ENCODE measurements at regions not wholly inside any gene's neighbourhood (a gene's known extent, or its start where the extent isn't known, plus 50 kb on each side); places are given as distances from the start of the nearest gene placed in this dataset.

- Histone ChIP-seq H3K4me2 (ENCODE audit: low read depth, low read length, poor library complexity, severe bottlenecking) (no peak overlapping the region), H3K9ac (ENCODE audit: low read depth, low read length, poor library complexity, severe bottlenecking) (no peak overlapping the region), H4K20me1 (ENCODE audit: insufficient read depth, low read length, poor library complexity, severe bottlenecking) (no peaks in the 10 kb centered on the region), H3K9me3 (ENCODE audit: insufficient read depth, low read depth, low read length) (no peaks in the 10 kb centered on the region), H3K4me1 (ENCODE audit: insufficient read depth, low read length, poor library complexity, severe bottlenecking) (peaks cover 20% of the 10 kb centered on the region), H3K4me3 (ENCODE audit: low read length, poor library complexity, severe bottlenecking) (no peak overlapping the region), H3K9me2 (replicated peaks; ENCODE audit: low read depth, low read length) (no peaks in the 10 kb centered on the region), H3K36me3 (ENCODE audit: insufficient read depth, low read length) (no peaks in the 10 kb centered on the region), H2AFZ (ENCODE audit: low read length) (no peak overlapping the region), H3K79me2 (ENCODE audit: insufficient read depth, low read length) (no peaks in the 10 kb centered on the region), H3K27me3 (ENCODE audit: insufficient read depth, low read length, poor library complexity, severe bottlenecking) (no peaks in the 10 kb centered on the region), H3F3A (ENCODE audit: low read depth) (no peaks in the 10 kb centered on the region; the same call in 1 of the 2 replicates)
- TF ChIP-seq EZH2phosphoT487 (IDR thresholded peaks at IDR 0.05; ENCODE audit: borderline replicate concordance): no peak
- no peak for TF ChIP-seq CTCF (conservative IDR thresholded peaks at IDR 0.05; ENCODE audit: low read length)
Measured at GRCh38 chr4:15348236-15348635, 79.6 kb upstream of the C1QTNF7 start.

- H3K4me3 ChIP-seq (ENCODE audit: low read length, poor library complexity, severe bottlenecking): no peak overlapping the region
- H4K20me1 ChIP-seq (ENCODE audit: insufficient read depth, low read length, poor library complexity, severe bottlenecking): no peaks in the 10 kb centered on the region
- peak overlapping the region; percentile 42 for H3K4me2 ChIP-seq (ENCODE audit: low read depth, low read length, poor library complexity, severe bottlenecking)
- H3K36me3 ChIP-seq (ENCODE audit: insufficient read depth, low read length): no peaks in the 10 kb centered on the region
- H3K79me2 ChIP-seq (ENCODE audit: insufficient read depth, low read length): no peaks in the 10 kb centered on the region
- no peaks in the 10 kb centered on the region for H3K27me3 ChIP-seq (ENCODE audit: insufficient read depth, low read length, poor library complexity, severe bottlenecking)
- no peaks in the 10 kb centered on the region; the same call in 1 of the 2 replicates for H3F3A ChIP-seq (ENCODE audit: low read depth)
- H2AFZ ChIP-seq (ENCODE audit: low read length): 0 out of 2 replicates have a peak overlapping the region, but pooled peaks have one; percentile 39
- H3K9me2 ChIP-seq (replicated peaks; ENCODE audit: low read depth, low read length): no peaks in the 10 kb centered on the region
- H3K9ac ChIP-seq (ENCODE audit: low read depth, low read length, poor library complexity, severe bottlenecking): no peak overlapping the region
- TF ChIP-seq EZH2phosphoT487 (IDR thresholded peaks at IDR 0.05; ENCODE audit: borderline replicate concordance): no peak
- no peak for TF ChIP-seq CTCF (conservative IDR thresholded peaks at IDR 0.05; ENCODE audit: low read length)
- H3K9me3 ChIP-seq (ENCODE audit: insufficient read depth, low read depth, low read length): no peaks in the 10 kb centered on the region
- H3K4me1 ChIP-seq (ENCODE audit: insufficient read depth, low read length, poor library complexity, severe bottlenecking): peaks cover 20% of the 10 kb centered on the region
Measured at GRCh38 chr4:15348695-15349094, 79.1 kb upstream of the C1QTNF7 start.

- no peaks in the 10 kb centered on the region for H3K27me3 ChIP-seq (ENCODE audit: insufficient read depth, low read length, poor library complexity, severe bottlenecking)
- H3K4me1 ChIP-seq (ENCODE audit: insufficient read depth, low read length, poor library complexity, severe bottlenecking): peaks cover 20% of the 10 kb centered on the region
- H3K9me2 ChIP-seq (replicated peaks; ENCODE audit: low read depth, low read length): no peaks in the 10 kb centered on the region
- peak overlapping the region; percentile 39 for H2AFZ ChIP-seq (ENCODE audit: low read length)
- peak overlapping the region; percentile 42 for H3K4me2 ChIP-seq (ENCODE audit: low read depth, low read length, poor library complexity, severe bottlenecking)
- H3K36me3 ChIP-seq (ENCODE audit: insufficient read depth, low read length): no peaks in the 10 kb centered on the region
- no peak overlapping the region for H3K4me3 ChIP-seq (ENCODE audit: low read length, poor library complexity, severe bottlenecking)
- TF ChIP-seq EZH2phosphoT487 (IDR thresholded peaks at IDR 0.05; ENCODE audit: borderline replicate concordance) (no peak), CTCF (conservative IDR thresholded peaks at IDR 0.05; ENCODE audit: low read length) (no peak)
- no peaks in the 10 kb centered on the region for H4K20me1 ChIP-seq (ENCODE audit: insufficient read depth, low read length, poor library complexity, severe bottlenecking)
- H3F3A ChIP-seq (ENCODE audit: low read depth): no peaks in the 10 kb centered on the region; the same call in 1 of the 2 replicates
- H3K79me2 ChIP-seq (ENCODE audit: insufficient read depth, low read length): no peaks in the 10 kb centered on the region
- no peak overlapping the region for H3K9ac ChIP-seq (ENCODE audit: low read depth, low read length, poor library complexity, severe bottlenecking)
- H3K9me3 ChIP-seq (ENCODE audit: insufficient read depth, low read depth, low read length): no peaks in the 10 kb centered on the region
Measured at GRCh38 chr4:15349531-15349935, 78.3 kb upstream of the C1QTNF7 start.
